Prostate gland (tissue), 2 donors: ENCODE measurements at regions not wholly inside any gene's neighbourhood (a gene's known extent, or its start where the extent isn't known, plus 50 kb on each side); places are given as distances from the start of the nearest gene placed in this dataset.

Experiments
- DNase-seq: peaks from one replicate; pipeline ENCODE4 v3.0.0-alpha.2; 2019; ENCODE audit warnings: low spot score
- H3K27ac ChIP-seq, 2 donors: fragments of 200-600 bp; sonication (generic); 2 replicates each; pipeline ENCODE4 v1.5.1; 2017 to 2019
- H3K27me3 ChIP-seq: fragments of 200-600 bp; sonication (generic); replicated peaks from 2 replicates; pipeline ENCODE4 v1.5.1; 2019; ENCODE audit not compliant: insufficient read depth
- H3K36me3 ChIP-seq, 2 donors: fragments of 200-600 bp; sonication (generic); 1 replicate in 1 of 2; 2 replicates in 1 of 2; pipeline versions ENCODE4 v1.5.1 to v1.8.1; 2017 to 2019
- H3K4me1 ChIP-seq: fragments of 200-600 bp; sonication (generic); replicated peaks from 2 replicates; pipeline ENCODE4 v1.5.1; 2019
- H3K4me3 ChIP-seq, 2 donors: fragments of 200-600 bp; sonication (generic); 2 replicates each; pipeline ENCODE4 v1.5.1; 2017 to 2019
- H3K9me3 ChIP-seq: fragments of 200-600 bp; sonication (generic); 2 replicates; pipeline ENCODE4 v1.5.1; 2017
- CTCF ChIP-seq, 4 experiments: fragments of 200-600 bp in 2 of 4; fragments of 450-650 bp in 2 of 4; sonication (generic) in 2 of 4; IDR thresholded peaks; 1 replicate in 3 of 4; 2 replicates in 1 of 4; pipeline ENCODE4 v1.5.1; 2016 to 2019; ENCODE audit warnings: antibody characterized with exemption in 4 of 4, mild to moderate bottlenecking in 2 of 4, moderate library complexity in 2 of 4
- POLR2A ChIP-seq: fragments of 450-650 bp; IDR thresholded peaks from one replicate; pipeline ENCODE4 v1.6.1; 2016; ENCODE audit warnings: antibody characterized with exemption, mild to moderate bottlenecking
- POLR2AphosphoS5 ChIP-seq: sonication (generic); formaldehyde crosslinking; IDR thresholded peaks from one replicate; pipeline ENCODE4 v1.6.1; 2017; ENCODE audit warnings: antibody characterized with exemption
- WGBS: methylation state at CpG from one replicate; pipeline ENCODE4 v1.1.5; 2018; 5-methylcytosine and 5-hydroxymethylcytosine counted together
- intact Hi-C: fragments of 100-400 bp; cut with DNase I; formaldehyde crosslinking; loops from one replicate; pipeline ENCODE4 v1.14.2; 2022

DNA sequence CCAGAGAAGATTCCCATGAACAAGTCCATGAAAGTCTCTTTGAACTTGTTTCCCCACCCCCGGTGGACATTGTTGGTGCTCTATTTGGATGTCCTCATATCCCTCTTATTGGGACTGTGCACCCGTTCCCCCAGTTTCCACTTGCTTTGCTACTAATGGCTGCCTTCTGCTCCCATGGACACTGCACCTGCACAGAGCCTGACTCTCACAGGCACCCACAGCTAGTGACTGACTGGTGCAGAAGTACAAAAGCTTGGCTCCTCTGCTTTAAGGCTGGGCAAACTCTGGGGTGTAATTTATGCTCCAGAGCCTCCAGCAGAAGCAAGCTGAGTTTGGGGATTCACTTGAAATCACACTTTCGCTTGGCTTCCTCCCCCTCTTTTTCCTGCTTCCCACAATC lies 239.9 kb upstream of the BTBD3 start:
- Histone ChIP-seq H3K9me3 (no peaks in the 10 kb centered on the region), H3K4me1 (no peaks in the 10 kb centered on the region), H3K36me3 (no peaks in the 10 kb centered on the region), H3K4me3 (no peak overlapping the region), H3K27me3 (no peaks in the 10 kb centered on the region), H3K27ac (no peak overlapping the region)
- DNase-seq, result no peak
- TF ChIP-seq CTCF (IDR thresholded peaks at IDR 0.05) (no peak), POLR2A (no peak), POLR2AphosphoS5 (no peak)
- WGBS, result 94% methylated on average over 3 of the region's 3 CpGs
- intact Hi-C loops, result loop anchor here (10.0 kb wide), 1 partner anchor 247 kb away; no protein-coding TSS in a partner anchor

DNA sequence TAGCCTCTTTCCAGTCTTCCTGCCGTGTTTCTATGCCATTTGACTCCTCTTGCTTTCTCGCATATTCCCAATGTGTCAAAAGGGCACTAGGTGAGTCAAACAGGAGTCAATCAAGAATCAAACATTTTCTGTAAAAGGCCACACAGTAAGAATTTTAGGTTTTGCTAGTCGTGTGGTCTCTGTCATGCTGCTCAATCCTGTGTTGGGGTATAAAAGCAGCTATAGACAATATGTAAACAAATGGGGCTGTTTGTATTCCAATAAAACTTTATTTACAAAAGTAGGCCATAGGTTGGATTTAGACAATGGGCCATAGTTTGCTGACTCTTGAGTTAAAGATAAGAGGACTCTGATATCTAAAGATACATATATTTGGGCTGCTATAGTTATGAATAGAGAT lies 235.4 kb upstream of the BTBD3 start:
- intact Hi-C loops, result no loop called here
- 61% methylated on average over 3 of the region's 3 CpGs for WGBS
- no peak overlapping the region for H3K4me3 ChIP-seq
- H3K27me3 ChIP-seq, result no peaks in the 10 kb centered on the region
- no peak for TF ChIP-seq POLR2A
- no peaks in the 10 kb centered on the region for H3K4me1 ChIP-seq
- DNase-seq, result no peak
- H3K27ac ChIP-seq, result no peak overlapping the region
- H3K36me3 ChIP-seq, result no peaks in the 10 kb centered on the region
- H3K9me3 ChIP-seq, result no peaks in the 10 kb centered on the region

- Histone ChIP-seq H3K27me3 (no peaks in the 10 kb centered on the region), H3K4me1 (no peaks in the 10 kb centered on the region), H3K36me3 (no peaks in the 10 kb centered on the region), H3K27ac (no peak overlapping the region), H3K9me3 (no peaks in the 10 kb centered on the region), H3K4me3 (no peak overlapping the region)
- 75% methylated on average over 4 of the region's 4 CpGs for WGBS
- no peak for DNase-seq
- no peak for TF ChIP-seq POLR2AphosphoS5
- TF ChIP-seq CTCF (IDR thresholded peaks at IDR 0.05), result no peak
- TF ChIP-seq POLR2A, result no peak
- intact Hi-C loops, result no loop called here
These were observed 231.5 kb upstream of the BTBD3 start for GRCh38 chr20:11686195-11686594.

DNA sequence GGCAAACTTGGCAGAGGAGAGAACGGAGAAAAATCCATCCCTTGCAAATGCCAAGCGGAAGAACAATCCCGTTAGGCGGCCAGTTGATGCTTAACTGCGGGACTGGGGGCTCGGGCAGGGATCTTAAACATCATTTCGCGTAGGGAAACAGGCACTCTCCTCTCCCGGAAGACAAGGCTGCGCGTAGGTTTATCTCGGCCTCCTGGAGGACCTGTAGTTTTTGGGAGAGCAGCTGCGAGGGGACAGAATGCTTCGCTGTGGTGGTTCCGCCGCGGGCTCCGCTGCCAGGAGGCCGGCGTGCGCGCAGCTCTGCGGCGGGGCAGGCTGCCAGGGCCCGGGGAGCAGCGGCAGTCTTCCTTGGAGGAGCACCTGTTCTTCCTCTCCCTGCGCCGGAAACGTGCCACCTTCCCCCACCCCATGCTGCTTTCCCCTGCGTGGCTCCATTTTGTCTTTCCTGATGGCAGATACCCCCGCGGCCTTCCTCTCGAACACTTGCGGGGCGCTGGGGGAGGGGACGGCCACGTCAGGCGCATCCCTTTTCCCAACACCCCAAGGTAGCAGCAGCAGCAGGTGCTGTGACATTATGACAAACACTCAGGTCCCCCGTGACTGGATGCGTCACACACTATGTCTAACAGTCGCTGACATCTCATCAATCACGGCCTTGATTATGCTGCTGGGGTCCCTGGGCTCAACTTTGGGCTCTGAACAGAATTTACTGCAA lies 230.7 kb upstream of the BTBD3 start:
- H3K4me1 ChIP-seq, result no peaks in the 10 kb centered on the region
- intact Hi-C loops, result no loop called here
- TF ChIP-seq CTCF (IDR thresholded peaks at IDR 0.05) (no peak), POLR2A (no peak), POLR2AphosphoS5 (no peak)
- no peaks in the 10 kb centered on the region for H3K27me3 ChIP-seq
- no peak for DNase-seq
- H3K36me3 ChIP-seq, result no peaks in the 10 kb centered on the region
- 8% methylated on average over 42 of the region's 42 CpGs for WGBS
- no peak overlapping the region for H3K27ac ChIP-seq
- H3K9me3 ChIP-seq, result no peaks in the 10 kb centered on the region
- peak overlapping the region in 1 of 2 donors; percentile 21 for H3K4me3 ChIP-seq

- intact Hi-C loops, result no loop called here
- WGBS, result 65% methylated on average over 7 of the region's 7 CpGs
- Histone ChIP-seq H3K27ac (no peak overlapping the region), H3K9me3 (no peaks in the 10 kb centered on the region), H3K4me3 (no peak overlapping the region), H3K27me3 (no peaks in the 10 kb centered on the region), H3K36me3 (no peaks in the 10 kb centered on the region), H3K4me1 (no peaks in the 10 kb centered on the region)
- no peak for DNase-seq
- TF ChIP-seq POLR2A (no peak), CTCF (IDR thresholded peaks at IDR 0.05) (no peak), POLR2AphosphoS5 (no peak)
These were observed 230.0 kb upstream of the BTBD3 start for GRCh38 chr20:11687546-11688292.
